IPS-15b (cell line): ENCODE measurements at regions not wholly inside any gene's neighbourhood (a gene's known extent, or its start where the extent isn't known, plus 50 kb on each side); places are given as distances from the start of the nearest gene placed in this dataset.
"Not testable (repeated sequence)": the region's sequence is repeated elsewhere in the genome, so short reads cannot be mapped to it uniquely, and the experiment has no call there.

Experiments used
- H3K27me3 ChIP-seq: one replicate; pipeline ENCODE4 v1.6.1; 2013; ENCODE audit warnings: low read length; ENCODE audit not compliant: control insufficient read depth, insufficient read depth
- H3K36me3 ChIP-seq: one replicate; pipeline ENCODE4 v1.6.1; 2013; ENCODE audit warnings: low read length; ENCODE audit not compliant: control insufficient read depth, insufficient read depth
- H3K4me1 ChIP-seq: one replicate; pipeline ENCODE4 v1.6.1; 2013; ENCODE audit warnings: mild to moderate bottlenecking, low read length; ENCODE audit not compliant: control insufficient read depth, insufficient read depth
- H3K4me3 ChIP-seq: one replicate; pipeline ENCODE4 v1.5.1; 2013; ENCODE audit warnings: low read depth, low read length
- H3K9ac ChIP-seq: one replicate; pipeline ENCODE4 v1.6.1; 2013; ENCODE audit warnings: low read depth, mild to moderate bottlenecking, low read length
- H3K9me3 ChIP-seq: one replicate; pipeline ENCODE4 v1.6.1; 2013; ENCODE audit warnings: mild to moderate bottlenecking, low read length; ENCODE audit not compliant: control insufficient read depth, insufficient read depth

DNA sequence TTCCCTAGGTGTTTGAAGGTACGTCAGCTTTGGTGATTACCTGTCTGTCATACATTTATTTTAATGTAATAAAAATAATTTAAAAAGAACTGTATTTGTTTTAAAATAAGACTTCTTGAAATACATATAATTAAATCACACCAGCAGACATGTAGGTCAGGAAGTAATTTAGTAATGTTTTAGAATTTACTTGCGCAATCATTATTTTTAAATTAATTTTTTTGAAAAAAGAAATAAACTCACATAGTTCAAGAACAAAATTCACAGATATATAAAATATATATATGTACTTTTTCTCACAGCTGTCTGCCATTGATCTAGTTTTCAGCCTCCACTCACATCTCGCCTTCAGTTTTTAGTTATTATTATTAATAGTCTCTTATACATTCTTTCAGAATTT is 875.9 kb downstream of the TTLL7 start:
- no peaks in the 10 kb centered on the region for H3K9me3 ChIP-seq
- no peak overlapping the region for H3K9ac ChIP-seq
- no peaks in the 10 kb centered on the region for H3K4me1 ChIP-seq
- no peak overlapping the region for H3K4me3 ChIP-seq
- H3K36me3 ChIP-seq = no peaks in the 10 kb centered on the region
- no peaks in the 10 kb centered on the region for H3K27me3 ChIP-seq

DNA sequence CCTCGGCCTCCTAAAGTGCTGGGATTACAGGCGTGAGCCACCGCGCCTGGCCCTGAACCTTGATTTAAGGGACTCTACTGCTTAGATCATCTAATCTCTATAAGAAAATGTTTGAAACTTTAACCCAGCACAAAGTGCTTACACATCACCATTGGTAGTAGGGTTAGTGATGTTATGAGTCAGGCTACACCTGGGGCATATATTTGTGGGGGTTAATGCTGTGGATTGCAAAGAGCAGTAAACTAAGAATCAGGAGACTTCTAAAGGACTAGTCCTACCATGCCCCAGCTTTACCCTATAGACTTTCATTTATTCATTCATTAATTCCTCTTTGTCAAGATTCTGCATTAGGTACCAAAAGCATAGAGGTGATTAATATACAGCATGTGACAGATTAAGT is 880.5 kb downstream of the TTLL7 start:
- no peak overlapping the region for H3K9ac ChIP-seq
- no peaks in the 10 kb centered on the region for H3K27me3 ChIP-seq
- H3K4me1 ChIP-seq = no peaks in the 10 kb centered on the region
- H3K4me3 ChIP-seq = no peak overlapping the region
- no peaks in the 10 kb centered on the region for H3K36me3 ChIP-seq
- H3K9me3 ChIP-seq = no peaks in the 10 kb centered on the region

DNA sequence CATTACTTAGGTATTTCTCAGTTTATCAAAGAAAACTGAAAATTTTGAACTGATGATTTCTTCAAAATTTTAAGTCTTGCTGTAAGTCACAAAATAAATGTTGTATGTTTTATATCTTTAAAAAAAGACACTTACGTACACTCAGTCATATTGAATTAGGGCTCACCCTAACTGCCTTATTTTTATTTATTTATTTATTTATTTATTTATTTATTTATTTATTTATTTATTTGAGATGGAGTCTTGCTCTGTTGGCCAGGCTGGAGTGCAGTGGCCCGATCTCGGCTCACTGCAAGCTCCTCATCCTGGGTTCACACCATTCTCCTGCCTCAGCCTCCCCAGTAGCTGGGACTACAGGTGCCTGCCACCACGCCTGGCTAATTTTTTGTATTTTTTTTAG is 881.9 kb downstream of the TTLL7 start:
- H3K27me3 ChIP-seq, H3K36me3 ChIP-seq, H3K9me3 ChIP-seq, H3K9ac ChIP-seq, H3K4me3 ChIP-seq, H3K4me1 ChIP-seq: not testable (repeated sequence)

DNA sequence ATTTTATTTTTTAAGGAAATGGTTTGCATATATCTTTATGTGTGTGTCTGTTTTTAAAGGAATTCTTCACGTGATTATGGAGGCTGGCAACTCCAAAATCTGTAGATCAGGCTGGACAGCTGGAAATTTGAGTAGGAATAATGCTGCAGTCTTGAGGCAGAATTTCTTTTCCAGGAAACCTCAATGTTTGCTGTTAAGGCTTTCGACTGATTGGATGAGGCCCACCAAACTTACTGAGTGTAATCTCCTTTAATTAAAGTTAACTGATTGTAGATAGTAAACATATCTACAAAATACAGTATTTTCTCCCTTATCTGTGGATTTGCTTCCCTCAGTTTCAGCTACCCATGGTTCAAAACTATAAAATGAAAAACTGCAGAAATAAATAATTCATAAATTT is 883.1 kb downstream of the TTLL7 start:
- H3K9me3 ChIP-seq = no peaks in the 10 kb centered on the region
- no peak overlapping the region for H3K4me3 ChIP-seq

DNA sequence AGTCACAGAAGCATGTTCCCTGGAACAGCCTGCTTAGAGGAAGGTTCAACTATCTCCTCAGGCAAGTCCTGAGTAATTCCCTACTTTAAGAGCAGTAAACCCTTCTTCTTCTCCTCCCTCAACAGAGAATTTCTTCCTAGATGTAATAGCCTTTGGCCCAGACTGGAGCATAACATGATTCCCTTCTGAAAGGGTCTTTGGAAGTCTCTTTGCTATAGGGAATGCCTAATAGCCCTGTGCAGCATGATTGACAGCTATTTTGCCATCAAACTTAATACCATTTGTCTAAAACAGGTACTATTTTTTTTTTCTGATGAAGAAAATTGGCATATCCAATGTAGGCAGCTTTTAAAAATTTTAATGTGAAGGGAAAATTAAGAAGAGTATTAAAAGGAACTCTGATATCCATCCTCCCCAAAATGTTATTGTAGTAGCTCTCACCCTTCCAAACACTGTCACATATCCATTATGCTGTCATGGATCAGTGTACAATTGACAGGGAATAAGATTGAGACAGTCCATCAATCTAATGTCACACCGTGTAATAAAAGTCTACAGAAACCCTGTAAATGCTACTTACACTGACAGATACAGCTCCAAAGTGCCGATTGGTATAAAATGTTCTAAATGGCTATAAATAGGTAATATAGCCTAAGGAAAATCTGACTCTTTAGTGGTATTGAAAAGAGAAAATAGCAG is 884.6 kb downstream of the TTLL7 start:
- Histone ChIP-seq H3K4me1 (peaks cover 6% of the 10 kb centered on the region), H3K36me3 (no peaks in the 10 kb centered on the region), H3K27me3 (no peaks in the 10 kb centered on the region), H3K9me3 (no peaks in the 10 kb centered on the region), H3K9ac (no peak overlapping the region), H3K4me3 (no peak overlapping the region)

More for the DNA sequence above, 883.1 kb downstream of the TTLL7 start:
- no peaks in the 10 kb centered on the region for H3K4me1 ChIP-seq
- no peaks in the 10 kb centered on the region for H3K36me3 ChIP-seq
- H3K27me3 ChIP-seq = no peaks in the 10 kb centered on the region
- H3K9ac ChIP-seq = no peak overlapping the region

DNA sequence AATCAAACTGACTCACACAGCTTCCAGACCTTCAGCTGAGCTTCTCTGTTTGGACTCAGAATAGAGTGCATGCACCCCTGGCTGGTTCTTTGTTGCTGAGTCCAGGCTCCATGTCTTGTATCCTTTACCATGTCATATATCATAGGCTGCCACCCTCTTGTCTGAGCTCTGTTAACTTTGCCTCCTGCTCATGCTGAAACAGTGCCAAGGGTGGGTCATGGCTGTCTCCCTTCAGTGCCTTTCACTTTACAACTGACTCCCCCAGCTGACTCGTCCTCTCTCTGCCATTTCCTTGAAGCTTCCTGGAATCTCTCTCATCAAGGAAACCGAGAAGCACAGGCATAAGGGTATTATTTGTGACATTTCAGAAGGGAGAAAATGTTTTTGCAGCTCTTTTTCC is 885.3 kb downstream of the TTLL7 start:
- H3K9ac ChIP-seq = no peak overlapping the region
- no peaks in the 10 kb centered on the region for H3K36me3 ChIP-seq
- no peaks in the 10 kb centered on the region for H3K9me3 ChIP-seq
- H3K4me3 ChIP-seq = no peak overlapping the region
- H3K4me1 ChIP-seq = peaks cover 6% of the 10 kb centered on the region
- H3K27me3 ChIP-seq = no peaks in the 10 kb centered on the region

DNA sequence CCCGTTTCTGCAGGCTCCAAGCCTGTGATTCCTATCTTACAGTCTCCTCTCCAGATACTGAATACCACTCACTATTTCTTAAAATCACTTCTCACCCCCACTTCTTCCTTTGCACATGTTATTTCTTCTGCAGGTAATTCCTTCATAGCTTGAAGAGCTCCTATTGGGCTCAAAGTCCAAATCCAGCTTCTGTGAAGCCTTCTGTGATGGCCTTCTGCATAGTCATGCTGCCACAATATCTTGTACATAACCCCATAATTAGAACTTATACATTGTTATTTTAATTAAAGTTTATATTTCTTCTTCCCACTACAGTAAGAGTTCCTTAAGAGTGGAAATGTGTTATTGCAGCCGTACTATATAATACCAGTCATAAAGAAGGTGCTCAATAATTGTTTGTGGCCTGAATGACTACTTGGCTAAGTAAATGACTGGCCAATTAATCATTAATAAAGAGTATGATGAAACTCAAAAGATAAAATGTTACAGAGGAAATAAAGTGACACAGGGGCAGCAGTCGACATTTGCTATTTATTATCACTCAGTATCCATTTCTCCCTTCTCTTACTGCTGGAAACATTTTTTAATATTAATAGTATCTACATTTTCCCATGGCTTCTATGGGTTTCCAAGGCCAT is 886.6 kb downstream of the TTLL7 start:
- Histone ChIP-seq H3K4me1 (peaks cover 6% of the 10 kb centered on the region), H3K9me3 (no peaks in the 10 kb centered on the region), H3K36me3 (no peaks in the 10 kb centered on the region), H3K4me3 (no peak overlapping the region), H3K9ac (no peak overlapping the region), H3K27me3 (no peaks in the 10 kb centered on the region)

DNA sequence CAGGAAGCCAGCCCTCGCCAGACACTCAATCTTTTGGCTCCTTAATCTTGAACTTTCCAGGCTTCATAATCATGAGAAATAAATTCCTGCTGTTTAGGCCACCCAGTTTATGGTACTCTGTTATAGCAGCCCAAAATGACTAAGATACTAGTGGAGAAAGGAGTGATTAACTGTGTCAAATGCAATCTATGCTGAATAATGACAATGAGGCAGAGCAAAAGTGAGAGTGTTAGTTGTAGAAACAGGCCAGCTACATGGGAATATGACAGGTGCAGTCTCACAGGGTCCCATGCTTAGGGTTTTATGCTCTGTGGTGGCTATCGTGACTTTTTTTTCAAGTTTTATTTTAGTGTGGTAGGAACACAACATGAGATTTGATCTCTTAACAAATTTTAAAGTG is 888.8 kb downstream of the TTLL7 start:
- Histone ChIP-seq H3K4me3 (no peak overlapping the region), H3K9me3 (no peaks in the 10 kb centered on the region), H3K36me3 (no peaks in the 10 kb centered on the region), H3K9ac (no peak overlapping the region), H3K4me1 (peaks cover 6% of the 10 kb centered on the region), H3K27me3 (no peaks in the 10 kb centered on the region)

DNA sequence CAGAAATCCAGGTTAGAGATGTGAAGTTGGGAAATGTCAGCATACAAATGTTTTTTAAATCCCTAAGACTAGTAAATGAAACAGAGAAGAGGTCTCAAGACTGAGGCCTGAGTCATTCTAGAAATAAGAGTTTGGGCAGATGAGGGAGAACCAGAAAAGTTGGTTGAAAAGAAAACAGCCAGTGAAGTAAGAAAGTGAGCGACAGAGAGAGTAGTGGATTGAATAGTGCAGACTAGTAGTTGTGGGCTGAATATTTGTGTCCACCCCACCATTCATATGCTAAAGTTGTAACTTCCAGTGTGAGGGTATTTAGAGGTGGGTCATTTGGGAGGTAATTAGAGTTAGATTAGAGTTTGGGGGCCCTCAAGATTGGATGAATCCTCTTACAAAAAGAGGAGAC is 889.2 kb downstream of the TTLL7 start:
- Histone ChIP-seq H3K4me3 (no peak overlapping the region), H3K36me3 (no peaks in the 10 kb centered on the region), H3K4me1 (peaks cover 6% of the 10 kb centered on the region), H3K27me3 (no peaks in the 10 kb centered on the region), H3K9ac (no peak overlapping the region), H3K9me3 (no peaks in the 10 kb centered on the region)

DNA sequence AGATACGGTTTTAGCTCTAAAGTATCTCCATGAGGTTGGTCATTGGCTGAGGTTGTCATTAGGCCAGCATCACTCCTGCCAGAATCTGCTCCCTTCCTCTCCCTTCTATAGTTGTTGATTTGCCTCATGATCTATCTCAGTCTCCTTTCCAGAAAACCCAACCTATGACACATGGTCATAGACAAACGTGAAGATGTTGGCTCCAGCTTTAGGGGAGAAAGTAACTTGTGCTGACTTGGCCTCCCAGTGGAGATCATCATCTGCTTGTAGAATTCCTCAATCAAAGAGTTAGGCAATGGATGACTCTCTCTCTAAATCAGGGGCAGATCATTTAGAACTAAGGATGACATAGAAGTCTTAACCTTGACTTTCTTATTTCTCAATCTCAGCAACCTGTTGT is 894.4 kb downstream of the TTLL7 start:
- H3K36me3 ChIP-seq = no peaks in the 10 kb centered on the region

DNA sequence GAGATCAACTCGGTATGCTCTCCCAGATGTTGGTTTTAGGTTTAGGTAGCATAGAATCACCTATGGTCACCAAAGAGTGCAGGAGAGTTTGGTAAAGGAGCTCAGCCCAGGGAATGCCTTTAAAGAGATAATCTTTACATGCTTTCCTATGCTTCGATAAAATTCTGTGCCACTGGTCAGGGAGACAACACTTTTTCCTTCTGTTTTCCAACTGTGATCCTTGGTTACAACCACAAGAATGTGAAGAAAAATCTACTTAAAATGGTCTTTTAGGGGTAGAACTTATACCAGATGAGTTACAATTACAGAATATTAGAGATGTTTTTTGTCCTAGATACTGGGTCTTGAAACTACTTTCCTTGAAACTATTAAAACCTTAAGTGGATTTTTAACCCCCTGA is 895.6 kb downstream of the TTLL7 start:
- Histone ChIP-seq H3K27me3 (no peaks in the 10 kb centered on the region), H3K4me1 (peaks cover 5% of the 10 kb centered on the region), H3K36me3 (no peaks in the 10 kb centered on the region), H3K9ac (no peak overlapping the region), H3K4me3 (no peak overlapping the region), H3K9me3 (no peaks in the 10 kb centered on the region)

More for the DNA sequence above, 894.4 kb downstream of the TTLL7 start:
- no peak overlapping the region for H3K9ac ChIP-seq
- no peaks in the 10 kb centered on the region for H3K9me3 ChIP-seq
- H3K4me3 ChIP-seq = no peak overlapping the region
- peaks cover 7% of the 10 kb centered on the region for H3K4me1 ChIP-seq
- no peaks in the 10 kb centered on the region for H3K27me3 ChIP-seq

DNA sequence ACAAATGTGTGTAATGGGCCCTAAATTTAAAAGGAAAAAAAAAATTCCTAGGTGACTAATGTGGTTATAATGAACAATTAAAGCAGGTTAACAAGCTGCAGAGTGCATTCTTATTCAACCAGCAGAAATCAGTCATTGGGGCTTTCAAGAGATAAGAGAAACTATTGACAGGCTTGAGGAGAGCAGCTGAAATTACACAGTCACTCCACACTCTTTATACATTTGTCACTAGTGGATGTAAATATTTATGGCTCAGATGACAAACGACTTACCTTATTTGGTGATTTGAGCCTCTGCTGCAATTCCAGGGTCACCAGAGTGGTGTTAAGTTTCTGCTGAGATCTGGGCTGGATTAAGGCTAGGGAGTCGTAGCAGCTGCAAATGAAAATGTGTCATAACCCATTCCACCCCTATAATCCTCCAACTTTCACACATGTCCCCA is 896.3 kb downstream of the TTLL7 start:
- no peaks in the 10 kb centered on the region for H3K9me3 ChIP-seq
- no peak overlapping the region for H3K9ac ChIP-seq
- peaks cover 5% of the 10 kb centered on the region for H3K4me1 ChIP-seq
- no peaks in the 10 kb centered on the region for H3K36me3 ChIP-seq
- no peaks in the 10 kb centered on the region for H3K27me3 ChIP-seq
- H3K4me3 ChIP-seq = no peak overlapping the region
